Activated CD8-positive, alpha-beta T cell treated with anti-CD3 and anti-CD28 coated beads for 36 hours (primary cell): ENCODE measurements at regions not wholly inside any gene's neighbourhood (a gene's known extent, or its start where the extent isn't known, plus 50 kb on each side); places are given as distances from the start of the nearest gene placed in this dataset.

ENCODE experiments used
- ATAC-seq: fragments of 200-7000 bp; cut with Tn5 transposase; one replicate; pipeline ENCODE4 v1.10.0; 2021; ENCODE audit warnings: mild to moderate bottlenecking, moderate library complexity
- CTCF ChIA-PET: fragments of 350-600 bp; sonication (Branson Sonifier 250); formaldehyde crosslinking; loops from one replicate; lab custom pipeline; 2021; ENCODE audit warnings: antibody characterized with exemption; lab: Charles Lee
- POLR2A ChIA-PET: fragments of 350-600 bp; sonication (Branson Sonifier 250); formaldehyde crosslinking; loops from one replicate; lab custom pipeline; 2021; ENCODE audit warnings: antibody characterized with exemption; lab: Charles Lee
- DNase-seq: peaks from one replicate; pipeline ENCODE4 v3.0.0-alpha.2; 2020
- H3K27ac Mint-ChIP-seq: one replicate; pipeline ENCODE4 v1.8.0; 2021; ENCODE audit warnings: mild to moderate bottlenecking, mixed read lengths
- H3K27me3 Mint-ChIP-seq: one replicate; pipeline ENCODE4 v1.8.0; 2021; ENCODE audit warnings: mixed read lengths
- H3K36me3 Mint-ChIP-seq: one replicate; pipeline ENCODE4 v1.8.0; 2021; ENCODE audit warnings: low read depth, mixed read lengths
- H3K4me1 Mint-ChIP-seq: one replicate; pipeline ENCODE4 v1.8.0; 2021; ENCODE audit warnings: low read depth, mixed read lengths
- H3K4me3 Mint-ChIP-seq: one replicate; pipeline ENCODE4 v1.8.0; 2021; ENCODE audit warnings: mild to moderate bottlenecking, moderate library complexity, mixed read lengths
- H3K9me3 Mint-ChIP-seq: one replicate; pipeline ENCODE4 v1.8.0; 2021; ENCODE audit warnings: mixed read lengths
- CTCF ChIP-seq: fragments of 200-600 bp; IDR thresholded peaks from one replicate; pipeline ENCODE4 v1.8.0; 2022; ENCODE audit warnings: antibody characterized with exemption, mild to moderate bottlenecking
- intact Hi-C: fragments of 100-400 bp; cut with micrococcal nuclease; formaldehyde crosslinking; loops from one replicate; pipeline ENCODE4 v1.10.0; 2022

- no peak for ATAC-seq
- no peak for TF ChIP-seq CTCF
- Mint-ChIP-seq H3K4me3 (no peak overlapping the region), H3K4me1 (no peaks in the 10 kb centered on the region), H3K27me3 (peaks cover 11% of the 10 kb centered on the region), H3K36me3 (no peaks in the 10 kb centered on the region), H3K27ac (no peak overlapping the region), H3K9me3 (no peaks in the 10 kb centered on the region)
- ChIA-PET CTCF (no interaction called here), POLR2A (no interaction called here)
- intact Hi-C loops, result no loop called here
- no peak for DNase-seq
Observed at GRCh38 chr4:3657902-3658529, 108.2 kb upstream of the ADRA2C start.

GRCh38 chr4:3656416-3657356 is 109.5 kb upstream of the ADRA2C start:
- Mint-ChIP-seq H3K4me1 (no peaks in the 10 kb centered on the region), H3K4me3 (no peak overlapping the region)
- POLR2A ChIA-PET, result no interaction called here

GRCh38 chr4:3655963-3656362 is 110.2 kb upstream of the ADRA2C start:
- no peaks in the 10 kb centered on the region for H3K4me1 Mint-ChIP-seq
- H3K4me3 Mint-ChIP-seq, result no peak overlapping the region
- H3K9me3 Mint-ChIP-seq, result no peaks in the 10 kb centered on the region
- DNase-seq (no peak), ATAC-seq (no peak)
- TF ChIP-seq CTCF, result no peak
- POLR2A ChIA-PET, result no interaction called here
- peaks cover 11% of the 10 kb centered on the region for H3K27me3 Mint-ChIP-seq
- H3K36me3 Mint-ChIP-seq, result no peaks in the 10 kb centered on the region
- intact Hi-C loops, result no loop called here
- no peak overlapping the region for H3K27ac Mint-ChIP-seq
- CTCF ChIA-PET, result no interaction called here

More at GRCh38 chr4:3656416-3657356, 109.5 kb upstream of the ADRA2C start:
- CTCF ChIA-PET, result no interaction called here
- Mint-ChIP-seq H3K9me3 (no peaks in the 10 kb centered on the region), H3K36me3 (no peaks in the 10 kb centered on the region), H3K27me3 (peaks cover 11% of the 10 kb centered on the region), H3K27ac (no peak overlapping the region)
- DNase-seq, result no peak
- ATAC-seq, result no peak
- intact Hi-C loops, result no loop called here
- no peak for TF ChIP-seq CTCF

GRCh38 chr4:3655485-3655884 is 110.7 kb upstream of the ADRA2C start:
- POLR2A ChIA-PET, result no interaction called here

More at GRCh38 chr4:3655485-3655884, 110.7 kb upstream of the ADRA2C start:
- no peak for DNase-seq
- H3K4me3 Mint-ChIP-seq, result no peak overlapping the region
- CTCF ChIA-PET, result no interaction called here
- no peaks in the 10 kb centered on the region for H3K9me3 Mint-ChIP-seq
- no peak overlapping the region for H3K27ac Mint-ChIP-seq
- H3K4me1 Mint-ChIP-seq, result no peaks in the 10 kb centered on the region
- no peak for ATAC-seq
- intact Hi-C loops, result no loop called here
- no peaks in the 10 kb centered on the region for H3K36me3 Mint-ChIP-seq
- no peak for TF ChIP-seq CTCF
- H3K27me3 Mint-ChIP-seq, result peaks cover 11% of the 10 kb centered on the region
